ENCODE measurements at regions not wholly inside any gene's neighbourhood (a gene's known extent, or its start where the extent isn't known, plus 50 kb on each side); places are given as distances from the start of the nearest gene placed in this dataset.

DNA sequence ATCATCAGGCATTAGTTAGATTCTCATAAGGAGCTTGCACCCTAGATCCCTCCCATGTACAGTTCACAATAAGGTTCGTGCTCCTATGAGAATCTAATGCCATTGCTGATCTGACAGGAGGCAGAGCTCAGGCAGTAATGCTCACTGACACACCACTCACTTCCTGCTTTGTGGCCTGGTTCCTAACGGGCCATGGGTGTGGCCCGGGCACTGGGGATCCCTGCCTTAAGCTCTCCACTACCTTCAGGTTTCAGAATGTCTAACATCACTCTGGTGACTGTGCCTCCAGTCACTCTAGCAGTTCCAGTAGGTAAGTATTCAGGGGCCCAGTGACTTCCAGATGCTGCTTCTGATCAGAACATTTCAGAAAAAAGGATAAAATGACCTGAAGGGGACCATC is 152.4 kb downstream of the LRRC70 start:
- TF ChIP-seq CTCF (conservative IDR thresholded peaks at IDR 0.05; ENCODE audit: low read length) (no peak), EZH2phosphoT487 (IDR thresholded peaks at IDR 0.05; ENCODE audit: borderline replicate concordance, low read depth, low read length) (no peak)
